HG03103 (cell line): ENCODE measurements at regions not wholly inside any gene's neighbourhood (a gene's known extent, or its start where the extent isn't known, plus 50 kb on each side); places are given as distances from the start of the nearest gene placed in this dataset.

ENCODE experiments used
- ATAC-seq: cut with Tn5 transposase; IDR thresholded peaks from one replicate; pipeline ENCODE4 v1.9.1; 2021; ENCODE audit warnings: low read depth; ENCODE audit not compliant: unreplicated experiment

DNA sequence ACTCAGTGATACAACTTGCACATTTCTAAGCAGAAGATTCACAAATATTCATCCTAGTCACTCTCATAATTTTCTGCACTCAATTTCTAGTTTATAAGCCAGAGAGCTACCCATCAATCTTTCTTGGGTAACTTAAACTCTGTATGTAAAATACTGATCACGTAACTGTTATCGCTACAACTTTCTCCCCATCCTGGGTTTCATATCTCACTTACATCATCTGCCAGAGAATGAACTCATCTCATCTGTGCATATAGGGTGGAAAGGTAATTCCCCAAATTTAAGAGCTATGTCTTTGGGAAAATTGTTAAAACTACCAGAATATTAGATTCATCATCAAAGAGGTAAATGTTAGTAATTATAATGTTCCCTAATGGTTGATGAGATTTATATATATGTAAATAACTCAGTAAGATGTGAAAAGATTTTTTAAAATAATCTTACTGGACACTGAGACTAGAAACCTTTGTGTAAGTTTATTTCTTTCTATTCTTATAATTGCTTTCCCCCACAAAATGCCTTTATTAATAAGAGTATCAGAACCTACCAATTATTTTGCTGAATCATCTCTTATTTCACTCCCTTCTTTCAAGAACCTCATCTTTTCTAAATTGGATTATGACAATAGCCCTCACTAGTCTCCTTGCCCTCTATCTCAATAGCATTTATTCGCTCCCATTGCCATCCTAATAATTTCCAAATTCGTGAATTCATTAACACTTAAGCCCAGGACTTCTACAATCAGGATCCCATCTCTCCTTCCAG lies 729.0 kb downstream of the EPHA4 start:
- no peak for ATAC-seq

DNA sequence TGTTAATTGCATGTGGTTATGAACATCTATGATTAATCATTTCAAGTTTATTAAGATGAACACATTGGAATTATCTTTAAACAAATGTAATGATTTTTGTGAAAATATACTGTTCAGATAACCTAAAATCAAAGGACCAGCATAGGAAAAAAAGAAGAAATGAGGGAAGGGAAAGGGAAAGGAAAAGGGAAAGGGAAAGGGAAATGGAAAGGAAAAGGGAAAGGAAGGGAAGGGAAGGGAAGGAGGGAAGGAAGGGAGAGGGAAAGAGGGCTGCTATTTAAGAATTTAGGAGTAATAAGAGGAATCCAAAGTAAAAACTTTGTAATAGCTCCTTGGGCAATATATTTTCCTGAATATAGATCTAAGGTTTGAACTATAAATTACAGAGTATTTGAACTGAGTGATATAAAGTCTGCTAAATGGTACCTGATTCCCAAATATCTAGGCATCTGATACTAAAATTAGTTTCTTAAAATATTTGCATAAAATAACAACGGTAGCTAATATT lies 726.3 kb downstream of the EPHA4 start:
- no peak for ATAC-seq

DNA sequence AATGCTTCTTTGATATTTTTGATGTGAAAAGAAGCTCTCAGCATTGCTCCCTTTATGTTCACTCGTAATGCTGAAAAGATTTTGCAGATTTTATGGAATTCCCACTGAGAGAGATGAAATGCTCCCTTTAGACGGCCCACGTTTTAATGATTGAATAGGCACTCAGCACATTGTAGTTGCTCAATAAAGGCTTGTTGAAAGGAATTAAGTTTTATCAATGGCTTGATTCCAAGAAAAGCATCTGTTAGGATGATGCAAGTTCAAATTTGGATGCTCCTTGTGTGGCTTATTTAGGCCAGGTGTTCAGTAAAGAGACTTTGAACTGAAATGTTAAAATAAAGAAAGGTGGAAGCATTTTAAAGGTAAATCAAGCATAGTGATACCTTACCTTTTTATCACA lies 725.1 kb downstream of the EPHA4 start:
- ATAC-seq = no peak

DNA sequence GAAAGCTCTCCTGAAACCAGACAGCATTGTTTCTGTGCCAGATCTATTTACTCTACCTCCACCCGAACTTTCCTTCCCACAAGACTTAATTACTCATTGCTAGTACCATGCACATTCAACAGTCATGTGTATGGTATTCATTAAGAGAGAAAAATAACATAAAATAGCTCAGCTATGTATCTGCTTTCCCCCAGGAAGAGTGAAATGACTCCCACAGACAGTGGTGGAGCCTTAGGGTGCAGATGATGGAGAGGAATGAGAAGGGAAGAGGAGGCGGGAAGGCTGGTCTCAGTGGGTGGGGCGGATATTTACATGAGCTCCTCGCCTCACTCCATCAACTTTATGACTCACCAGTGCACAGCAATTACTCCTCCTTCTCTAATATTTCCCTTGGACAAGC lies 724.5 kb downstream of the EPHA4 start:
- ATAC-seq = no peak

DNA sequence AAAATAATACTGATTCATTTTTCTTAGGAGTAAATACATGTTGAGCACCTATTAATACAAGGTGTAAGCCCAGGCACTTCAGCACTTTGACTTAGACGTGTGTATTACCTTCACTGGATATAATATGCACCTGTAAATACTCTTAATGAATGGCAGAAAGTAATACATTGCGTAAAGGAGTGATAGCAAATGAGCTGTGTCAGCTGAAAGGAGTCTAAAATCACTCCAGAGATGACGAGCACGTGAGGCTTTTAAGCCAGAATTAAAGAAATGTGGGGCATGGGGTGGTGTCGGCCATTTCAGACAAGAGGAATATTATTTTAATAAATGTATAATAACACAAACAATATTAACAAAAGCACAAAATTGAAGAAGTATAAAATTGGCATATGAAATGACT lies 722.7 kb downstream of the EPHA4 start:
- no peak for ATAC-seq

DNA sequence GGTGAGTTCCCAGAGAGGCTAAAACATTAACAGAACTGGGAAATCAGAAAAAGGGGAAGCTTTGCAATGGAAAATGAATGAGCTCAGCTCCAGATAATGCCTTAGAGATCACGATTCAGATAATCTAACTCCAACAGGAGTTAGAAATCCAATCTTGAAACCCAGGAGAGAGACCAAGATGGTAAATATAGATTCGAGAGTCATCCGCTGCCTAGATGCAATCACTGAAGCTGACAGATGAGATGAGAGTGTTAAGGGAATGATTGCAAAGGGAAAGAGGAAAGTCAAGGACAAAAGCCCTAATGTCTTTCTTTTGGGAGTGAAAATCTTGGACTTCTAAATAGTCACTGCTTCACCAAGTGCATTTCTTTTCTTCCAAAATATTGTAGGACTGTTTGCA lies 722.0 kb downstream of the EPHA4 start:
- ATAC-seq = no peak

DNA sequence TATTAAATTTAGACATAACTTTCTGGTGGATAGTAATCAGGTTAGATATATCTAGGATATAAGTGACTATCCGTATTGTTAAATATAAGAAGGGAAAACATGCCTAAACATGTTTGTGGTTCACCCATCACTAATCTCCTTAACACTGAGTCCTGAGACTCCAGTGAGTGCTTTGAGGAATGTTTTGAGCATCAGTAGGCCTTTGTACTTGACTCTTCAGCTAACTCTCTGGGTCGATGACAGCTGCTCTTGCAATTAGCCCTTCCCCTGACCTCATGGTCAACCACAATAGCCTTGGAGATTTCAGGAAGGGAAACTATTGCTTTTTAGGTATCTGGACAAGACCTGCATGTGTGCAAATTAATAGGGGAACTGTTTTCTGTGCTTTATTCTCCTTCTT lies 716.8 kb downstream of the EPHA4 start:
- ATAC-seq = no peak

DNA sequence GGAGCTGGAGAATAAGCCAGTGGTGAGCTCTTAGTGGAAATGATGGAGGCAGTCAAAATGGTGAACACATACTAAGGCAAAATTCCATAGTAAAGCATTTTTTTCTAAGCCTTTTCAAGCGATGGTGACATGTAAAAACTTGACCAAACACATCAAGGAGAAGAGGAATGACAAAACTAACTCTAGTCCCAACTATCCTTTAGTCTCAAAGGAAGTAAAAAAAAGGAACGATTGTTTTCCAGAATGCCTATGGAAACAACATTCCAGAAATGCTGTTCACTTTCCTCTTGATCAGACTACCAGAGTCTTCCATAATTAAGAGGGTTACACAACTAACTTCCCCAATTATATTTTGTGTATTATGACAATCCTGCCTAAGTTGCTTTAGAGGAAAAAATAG lies 715.6 kb downstream of the EPHA4 start:
- no peak for ATAC-seq

DNA sequence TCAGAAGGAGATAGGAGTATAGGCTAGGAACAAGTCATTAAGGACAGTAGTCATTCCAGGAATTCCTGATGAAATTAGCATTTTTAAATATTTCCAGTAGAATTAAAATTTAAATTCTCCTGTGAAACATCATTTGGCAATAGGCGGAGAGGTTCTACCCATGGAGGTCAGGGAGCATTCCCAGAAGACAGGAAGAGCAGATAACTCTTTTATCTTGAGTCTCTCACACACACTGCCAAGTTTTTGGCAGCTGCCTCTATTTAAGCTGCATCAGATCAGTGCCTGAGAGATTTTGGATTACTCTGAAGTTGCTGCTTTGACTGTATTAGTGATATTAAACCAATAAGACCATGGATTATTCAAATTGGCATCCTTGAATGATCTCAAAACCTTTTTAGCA lies 714.7 kb downstream of the EPHA4 start:
- ATAC-seq = no peak

DNA sequence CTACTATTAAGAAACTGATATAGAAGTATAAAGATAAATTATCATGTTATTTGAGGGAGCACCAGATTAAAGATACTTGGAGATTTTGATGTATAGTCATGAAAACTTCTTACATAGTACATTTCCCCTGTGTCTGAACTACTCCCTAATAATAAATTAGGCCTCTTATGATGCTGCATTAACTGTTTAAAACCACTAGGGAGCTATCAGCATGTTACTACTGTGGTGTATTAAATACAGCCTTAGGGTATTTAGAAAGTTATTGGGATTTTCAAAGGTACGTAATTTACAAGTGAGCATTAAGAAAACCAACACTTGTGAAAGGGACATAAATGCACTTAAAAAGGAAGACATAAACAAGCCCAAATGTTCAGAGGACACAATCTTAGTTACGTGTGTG lies 714.0 kb downstream of the EPHA4 start:
- no peak for ATAC-seq

DNA sequence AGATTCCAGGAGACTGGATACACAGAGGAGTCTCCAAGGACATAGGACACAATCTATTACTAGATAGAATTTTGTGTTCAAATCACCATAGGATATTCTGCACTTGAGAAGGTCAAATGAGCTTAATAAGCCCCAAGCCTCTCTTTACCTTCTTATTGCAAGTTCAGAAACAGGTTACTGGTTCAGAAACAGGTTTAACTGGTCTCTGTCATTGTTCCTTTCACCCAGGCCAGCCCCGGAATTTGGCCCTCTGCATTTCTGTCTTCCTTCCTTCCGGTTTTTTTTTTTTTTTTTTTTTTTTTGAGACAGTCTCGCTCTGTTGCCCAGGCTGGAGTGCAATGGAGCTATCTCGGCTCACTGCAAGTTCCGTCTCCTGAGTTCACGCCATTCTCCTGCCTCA lies 700.2 kb downstream of the EPHA4 start:
- ATAC-seq = no peak

DNA sequence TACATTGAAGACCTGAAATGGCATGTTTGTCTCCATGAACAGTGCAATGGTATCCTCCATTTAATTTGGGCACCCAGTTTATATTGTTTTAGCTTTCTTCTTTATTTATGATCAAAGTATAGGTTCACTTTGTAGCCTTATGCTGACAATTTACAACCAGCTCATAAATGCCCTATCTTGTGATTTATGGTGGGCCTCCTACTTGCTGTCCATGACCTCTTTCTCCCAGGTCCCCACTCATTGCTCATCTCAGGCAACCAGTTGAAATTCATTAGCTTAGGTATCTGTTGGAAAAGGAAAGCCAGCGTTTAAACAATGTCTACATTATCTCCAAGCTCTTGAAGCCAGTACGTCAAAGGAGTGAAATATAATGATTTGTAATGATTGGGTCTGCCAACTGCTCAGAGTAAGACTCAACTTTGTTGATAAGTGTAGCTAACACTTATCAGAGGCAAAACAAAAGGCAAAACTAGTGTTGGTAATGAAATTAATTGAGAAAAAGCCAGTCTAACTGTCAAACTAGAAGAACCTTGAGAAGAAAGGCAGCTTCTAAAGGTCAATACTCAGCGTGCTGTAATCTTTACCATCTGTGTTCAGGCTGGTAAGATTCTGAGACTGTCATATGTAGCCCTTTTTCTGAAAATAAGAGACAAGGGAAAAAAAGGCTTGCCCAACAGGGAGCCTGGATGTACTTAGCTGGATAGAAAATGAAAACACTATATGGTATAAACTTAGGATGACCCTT lies 695.9 kb downstream of the EPHA4 start:
- no peak for ATAC-seq

DNA sequence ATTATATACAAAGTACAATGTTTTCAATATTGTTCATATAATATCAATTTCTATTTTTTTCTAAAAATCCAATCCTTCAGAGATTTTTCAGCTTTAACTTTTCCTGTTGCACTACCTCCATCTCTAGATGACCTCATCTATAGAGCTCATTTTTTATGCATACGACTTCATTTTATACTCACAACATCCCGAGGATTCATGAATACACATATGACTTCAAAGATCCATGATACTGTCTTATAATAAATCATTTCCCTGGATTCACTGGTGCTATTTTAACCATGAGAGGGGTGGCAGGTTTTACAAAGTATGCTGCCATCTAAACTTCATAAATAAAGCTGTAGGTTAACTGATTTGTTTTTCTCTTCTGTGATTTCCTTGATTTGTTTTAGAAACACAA lies 694.6 kb downstream of the EPHA4 start:
- ATAC-seq = no peak

DNA sequence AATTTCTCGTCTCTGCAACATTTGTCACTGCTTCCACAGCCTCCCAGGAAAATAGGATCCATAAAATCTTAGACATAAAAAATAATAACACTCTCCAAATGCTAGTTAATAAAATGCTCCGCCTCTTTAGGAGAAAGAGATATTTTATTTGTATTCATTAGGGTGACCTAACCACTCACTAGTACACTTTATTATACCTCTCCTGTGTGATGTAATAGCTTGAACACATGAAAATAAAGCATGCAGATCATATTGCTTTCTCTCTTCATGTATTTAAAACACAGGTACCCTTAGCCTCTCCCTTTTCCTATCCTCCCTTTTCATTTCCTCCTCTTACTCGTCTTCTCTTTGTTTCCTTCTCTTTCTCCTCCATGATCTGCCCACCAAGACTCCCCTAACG lies 694.2 kb downstream of the EPHA4 start:
- no peak for ATAC-seq

DNA sequence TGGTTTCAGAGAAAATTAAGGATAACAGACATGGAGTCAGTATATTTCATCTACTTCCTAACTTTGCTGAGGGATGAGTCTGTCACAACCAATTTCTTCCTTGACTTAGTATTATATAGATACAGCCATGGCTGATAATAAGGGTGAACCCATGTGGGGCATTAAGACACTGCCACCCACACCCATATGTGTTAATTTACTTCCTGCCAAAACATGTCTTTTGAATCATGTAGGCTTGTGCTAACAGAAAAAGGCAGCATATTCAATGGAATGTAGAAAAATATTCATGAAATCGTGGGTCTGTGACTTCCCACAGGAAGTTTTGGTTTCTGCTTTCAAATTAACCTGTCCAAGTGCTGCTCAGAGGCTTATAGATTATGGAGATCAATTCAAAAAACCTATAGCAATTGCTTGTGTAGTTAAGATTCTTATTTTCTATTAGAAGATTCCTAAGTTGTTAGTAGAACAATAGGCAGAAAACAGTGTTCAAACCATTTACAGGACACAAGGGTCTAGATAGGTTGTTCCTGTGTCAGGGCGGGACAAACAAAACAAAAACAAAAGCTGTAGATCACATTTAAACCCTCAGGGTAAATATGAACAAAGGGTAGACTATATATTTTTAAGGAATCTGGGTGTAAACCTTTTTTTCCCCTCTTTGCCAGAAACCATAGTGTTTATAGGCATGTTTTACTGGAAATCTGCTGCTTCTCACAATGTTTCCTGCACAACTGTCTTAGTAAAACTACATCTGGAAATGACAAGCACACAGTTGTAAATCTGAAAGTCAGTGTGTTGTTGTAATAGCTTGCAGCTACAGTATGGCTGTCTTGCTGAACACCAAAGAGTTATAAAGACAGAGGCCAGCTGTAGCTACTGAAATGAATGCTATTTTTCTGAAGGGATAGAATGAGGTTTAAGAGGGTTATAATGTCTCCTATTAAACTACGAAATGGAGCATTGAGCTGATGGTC lies 691.2 kb downstream of the EPHA4 start:
- ATAC-seq = no peak

DNA sequence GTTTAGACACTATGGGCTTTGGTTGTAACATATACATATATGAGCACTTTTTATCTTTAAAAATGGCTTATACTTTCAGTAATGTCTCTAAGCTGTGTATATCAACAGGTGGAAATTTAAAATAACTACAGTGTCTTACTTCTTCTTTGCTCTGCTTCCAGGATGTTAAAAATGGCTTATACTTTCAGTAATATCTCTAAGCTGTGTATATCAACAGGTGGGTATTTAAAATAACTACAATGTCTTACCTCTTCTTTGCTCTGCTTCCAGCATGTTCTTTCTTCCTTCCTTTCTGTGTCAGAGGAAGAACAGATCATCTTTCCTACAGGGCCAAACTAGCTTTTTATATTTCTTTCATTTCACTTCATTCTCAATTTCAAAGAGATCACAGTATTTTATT lies 689.6 kb downstream of the EPHA4 start:
- ATAC-seq = no peak

DNA sequence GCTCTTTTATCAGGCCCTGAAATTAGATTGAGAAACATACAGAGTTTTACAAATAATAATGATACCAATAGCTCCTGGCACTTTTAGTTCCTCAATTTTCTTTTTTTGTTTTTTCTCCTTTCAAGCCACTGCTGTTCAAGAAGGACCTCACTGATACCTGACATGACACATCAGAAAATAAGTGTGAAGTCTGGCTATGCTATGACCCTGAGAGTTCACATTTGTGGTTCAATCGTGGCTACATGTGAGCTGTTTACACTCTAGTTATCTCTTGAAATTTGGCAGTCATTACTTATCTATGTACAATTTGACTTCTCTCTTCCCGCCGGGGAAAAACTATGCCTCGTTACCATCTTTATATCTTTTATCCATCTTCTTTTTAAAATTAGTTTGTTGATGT lies 686.5 kb downstream of the EPHA4 start:
- ATAC-seq = no peak

DNA sequence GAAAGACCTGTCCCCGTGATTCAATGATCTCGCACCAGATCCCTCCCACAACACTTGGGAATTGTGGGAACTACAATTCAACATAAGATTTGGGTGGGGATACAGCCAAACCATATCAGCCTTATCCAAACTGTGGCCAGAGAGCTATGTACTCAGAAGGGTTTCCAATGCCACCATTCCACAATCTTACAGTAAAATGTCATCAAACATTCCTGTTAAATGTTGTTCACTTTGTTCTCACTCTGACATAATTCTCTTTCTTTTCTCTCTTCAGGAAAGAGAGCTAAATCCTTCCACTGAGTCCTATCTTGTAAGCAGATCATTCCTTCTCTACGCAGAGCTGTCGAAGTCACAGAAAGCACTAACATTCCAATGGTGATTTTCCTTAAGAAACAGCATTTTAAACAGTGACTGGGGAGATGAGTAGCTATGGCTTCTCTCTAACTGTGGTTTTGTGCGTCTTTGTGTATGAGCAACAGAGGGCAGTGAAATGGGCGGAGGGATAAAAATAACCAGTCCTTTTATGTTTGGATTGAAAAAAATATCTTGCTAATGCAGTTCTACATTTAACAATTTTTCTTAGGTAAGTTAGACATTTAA lies 684.7 kb downstream of the EPHA4 start:
- ATAC-seq = no peak

DNA sequence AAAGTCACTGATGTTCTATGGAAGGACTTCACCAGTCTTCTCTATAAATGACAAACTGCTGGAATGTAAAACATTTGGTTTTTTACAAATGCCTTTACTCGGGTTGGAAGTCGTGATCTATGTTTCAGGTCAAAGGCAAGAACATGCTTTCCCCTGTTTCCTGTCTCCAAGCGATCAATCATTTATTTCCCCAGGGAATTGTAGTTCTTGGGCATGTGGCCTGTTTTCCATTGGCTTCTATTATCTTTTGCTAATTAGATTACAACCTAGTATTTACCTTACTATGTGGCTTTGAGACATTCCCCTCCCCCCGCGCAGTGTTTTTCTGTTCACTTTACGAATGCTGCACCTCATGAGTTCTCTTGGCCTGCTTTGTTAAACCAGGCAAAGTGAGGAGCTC lies 684.2 kb downstream of the EPHA4 start:
- no peak for ATAC-seq

DNA sequence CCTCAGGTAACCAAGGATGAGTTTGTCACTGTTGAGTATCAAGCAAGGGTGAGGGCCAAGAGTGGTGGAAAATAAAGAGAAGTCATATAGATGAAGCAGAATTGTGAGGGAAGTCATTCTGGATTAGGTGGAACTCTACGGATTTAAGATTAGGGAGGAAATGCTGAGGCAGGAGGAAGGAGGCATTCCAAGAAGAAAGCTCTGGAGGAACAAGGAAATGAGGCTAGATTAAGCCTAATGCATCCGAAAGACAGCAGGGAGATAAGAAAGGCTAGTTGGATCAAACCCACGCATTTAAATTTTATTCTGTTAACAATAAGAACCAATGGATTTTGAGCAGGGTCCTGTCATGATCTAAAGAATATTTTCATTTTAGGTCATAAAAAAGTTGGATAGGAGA lies 681.2 kb downstream of the EPHA4 start:
- ATAC-seq = no peak

DNA sequence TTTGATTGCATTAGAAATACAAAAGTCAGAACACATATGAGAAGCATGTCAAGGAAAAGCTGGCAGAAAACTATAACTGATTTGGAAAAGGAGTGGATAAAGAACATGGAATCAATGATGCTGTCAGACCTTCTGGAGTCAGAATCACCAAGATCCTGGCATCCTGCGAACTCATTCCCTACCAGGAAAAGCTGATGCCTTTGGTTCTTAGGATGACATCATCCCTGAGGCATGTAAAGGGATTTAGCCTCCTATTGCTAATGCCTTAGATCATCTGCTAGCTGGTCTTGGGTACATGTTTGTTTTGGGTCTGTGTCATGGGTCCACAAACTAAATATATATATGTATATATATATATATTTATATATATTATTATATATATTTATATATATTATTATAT lies 680.7 kb downstream of the EPHA4 start:
- no peak for ATAC-seq
